Liver (tissue), 8 donors: ENCODE measurements at regions not wholly inside any gene's neighbourhood (a gene's known extent, or its start where the extent isn't known, plus 50 kb on each side); places are given as distances from the start of the nearest gene placed in this dataset.

Experiments
- DNase-seq: peaks from one replicate; pipeline ENCODE4 v3.0.0-alpha.2; 2017; ENCODE audit warnings: low spot score
- H3K27ac ChIP-seq, 2 donors: one replicate each; pipeline ENCODE4 v1.7.0; 2013; ENCODE audit warnings: inconsistent platforms in 2 of 2, low read length in 2 of 2, control low read depth in 1 of 2, low read depth in 1 of 2, mild to moderate bottlenecking in 1 of 2
- H3K27me3 ChIP-seq, 4 donors: one replicate each; pipeline versions ENCODE4 v1.6.1 to v1.7.0; 2013; ENCODE audit warnings: low read length in 3 of 4, inconsistent platforms in 1 of 4, mild to moderate bottlenecking in 1 of 4, moderate library complexity in 1 of 4; ENCODE audit not compliant: control insufficient read depth in 4 of 4, insufficient read depth in 4 of 4
- H3K36me3 ChIP-seq, 4 donors: one replicate each; pipeline versions ENCODE4 v1.6.1 to v1.7.0; 2013; ENCODE audit warnings: low read length in 3 of 4, mild to moderate bottlenecking in 3 of 4, low read depth in 1 of 4, moderate library complexity in 1 of 4; ENCODE audit not compliant: control insufficient read depth in 4 of 4, insufficient read depth in 3 of 4
- H3K4me1 ChIP-seq, 4 donors: one replicate each; pipeline versions ENCODE4 v1.6.1 to v1.7.0; 2013; ENCODE audit warnings: low read length in 3 of 4, mild to moderate bottlenecking in 3 of 4, moderate library complexity in 1 of 4; ENCODE audit not compliant: control insufficient read depth in 4 of 4, insufficient read depth in 4 of 4
- H3K4me3 ChIP-seq, 3 donors: one replicate each; pipeline versions ENCODE4 v1.6.1 to v1.7.0; 2013; ENCODE audit warnings: low read length in 3 of 3, control low read depth in 1 of 3, low read depth in 1 of 3, mild to moderate bottlenecking in 1 of 3
- H3K9ac ChIP-seq, 2 donors: one replicate each; pipeline ENCODE4 v1.7.0; 2013; ENCODE audit warnings: low read length in 2 of 2, mild to moderate bottlenecking in 2 of 2, moderate library complexity in 2 of 2, control low read depth in 1 of 2, low read depth in 1 of 2
- H3K9me3 ChIP-seq, 4 donors: one replicate each; pipeline versions ENCODE4 v1.6.1 to v1.7.0; 2013; ENCODE audit warnings: low read length in 3 of 4; ENCODE audit not compliant: control insufficient read depth in 4 of 4
- EGR1 ChIP-seq, 2 donors: IDR thresholded peaks; 2 replicates each; pipeline ENCODE4 v1.6.1; 2016 to 2018; ENCODE audit warnings: antibody characterized with exemption in 2 of 2, low read depth in 2 of 2
- FOXA1 ChIP-seq: IDR thresholded peaks from 2 replicates; pipeline ENCODE4 v1.6.1; 2016; ENCODE audit warnings: antibody characterized with exemption
- FOXA2 ChIP-seq: IDR thresholded peaks from 2 replicates; pipeline ENCODE4 v1.6.1; 2016; ENCODE audit warnings: antibody characterized with exemption
- GABPA ChIP-seq, 2 donors: IDR thresholded peaks in 1 of 2; conservative IDR thresholded peaks in 1 of 2; 2 replicates each; pipeline ENCODE4 v1.6.1; 2016; ENCODE audit warnings: antibody characterized with exemption in 2 of 2, mild to moderate bottlenecking in 1 of 2, moderate library complexity in 1 of 2
- HNF4A ChIP-seq, 2 donors: conservative IDR thresholded peaks; 2 replicates each; pipeline ENCODE4 v1.6.1; 2016; ENCODE audit warnings: antibody characterized with exemption in 2 of 2, mild to moderate bottlenecking in 2 of 2
- HNF4G ChIP-seq: IDR thresholded peaks from 2 replicates; pipeline ENCODE4 v1.6.1; 2016; ENCODE audit warnings: antibody characterized with exemption
- JUND ChIP-seq, 2 donors: IDR thresholded peaks; 2 replicates each; pipeline ENCODE4 v1.6.1; 2016; ENCODE audit warnings: antibody characterized with exemption in 2 of 2
- MAX ChIP-seq: IDR thresholded peaks from 2 replicates; pipeline ENCODE4 v1.6.1; 2016; ENCODE audit warnings: antibody characterized with exemption
- NR2F2 ChIP-seq: IDR thresholded peaks from 2 replicates; pipeline ENCODE4 v1.6.1; 2016; ENCODE audit warnings: antibody characterized with exemption
- RAD21 ChIP-seq, 2 donors: IDR thresholded peaks; 2 replicates each; pipeline ENCODE4 v1.6.1; 2016; ENCODE audit warnings: antibody characterized with exemption in 2 of 2, mild to moderate bottlenecking in 2 of 2
- REST ChIP-seq: IDR thresholded peaks from 2 replicates; pipeline ENCODE4 v1.6.1; 2016; ENCODE audit warnings: antibody characterized with exemption, mild to moderate bottlenecking
- RXRA ChIP-seq, 2 donors: IDR thresholded peaks; 2 replicates each; pipeline ENCODE4 v1.6.1; 2017 to 2018; ENCODE audit warnings: antibody characterized with exemption in 2 of 2, mild to moderate bottlenecking in 1 of 2
- SP1 ChIP-seq: IDR thresholded peaks from 2 replicates; pipeline ENCODE4 v1.6.1; 2018; ENCODE audit warnings: antibody characterized with exemption, mild to moderate bottlenecking
- TAF1 ChIP-seq: conservative IDR thresholded peaks from 2 replicates; pipeline ENCODE4 v1.6.1; 2016; ENCODE audit warnings: antibody characterized with exemption, mild to moderate bottlenecking
- YY1 ChIP-seq: IDR thresholded peaks from 2 replicates; pipeline ENCODE4 v1.6.1; 2016; ENCODE audit warnings: antibody characterized with exemption, mild to moderate bottlenecking
- ZBTB33 ChIP-seq: IDR thresholded peaks from 2 replicates; pipeline ENCODE4 v1.6.1; 2016; ENCODE audit warnings: antibody characterized with exemption
- WGBS: extraction: QIAGEN DNeasy Blood & Tissue Kit; methylation state at CpG from one replicate; pipeline ENCODE4 v1.1.7; 2013; 5-methylcytosine and 5-hydroxymethylcytosine counted together
- TF ChIP-seq, protein P1 (sequence below): IDR thresholded peaks from 2 replicates; pipeline ENCODE4 v1.6.1; 2016; ENCODE audit warnings: antibody characterized with exemption
- TF ChIP-seq, protein P2 (sequence below): fragments of 150-350 bp; IDR thresholded peaks from 2 replicates; pipeline ENCODE4 v1.5.1; 2017; ENCODE audit warnings: improper control_type of control experiment, low read depth, low read length; ENCODE audit not compliant: missing input control
- donor health status: healthy.
- donor health status: healthy.
- donor health status: healthy.
- donor health status: healthy.
- donor health status: healthy.

GRCh38 chr22:47571616-47572015, 809.2 kb downstream of the TBC1D22A start:
- WGBS, result 89% methylated on average over 5 of the region's 5 CpGs
- TF ChIP-seq, protein P1, sequence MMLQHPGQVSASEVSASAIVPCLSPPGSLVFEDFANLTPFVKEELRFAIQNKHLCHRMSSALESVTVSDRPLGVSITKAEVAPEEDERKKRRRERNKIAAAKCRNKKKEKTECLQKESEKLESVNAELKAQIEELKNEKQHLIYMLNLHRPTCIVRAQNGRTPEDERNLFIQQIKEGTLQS, result no peak
- TF ChIP-seq SP1, result no peak
- no peak for TF ChIP-seq ZBTB33
- TF ChIP-seq NR2F2, result no peak
- no peak for TF ChIP-seq FOXA2
- TF ChIP-seq GABPA (IDR thresholded peaks at IDR 0.05 in 1 of 2, conservative IDR thresholded peaks at IDR 0.05 in 1 of 2), result no peak
- TF ChIP-seq EGR1 (IDR thresholded peaks at IDR 0.05; ENCODE audit: low read depth in 2 of 2), result no peak
- TF ChIP-seq HNF4A (conservative IDR thresholded peaks at IDR 0.05), result no peak
- no peak for TF ChIP-seq JUND (IDR thresholded peaks at IDR 0.05)
- TF ChIP-seq FOXA1, result no peak
- no peak for TF ChIP-seq MAX
- TF ChIP-seq, protein P2, sequence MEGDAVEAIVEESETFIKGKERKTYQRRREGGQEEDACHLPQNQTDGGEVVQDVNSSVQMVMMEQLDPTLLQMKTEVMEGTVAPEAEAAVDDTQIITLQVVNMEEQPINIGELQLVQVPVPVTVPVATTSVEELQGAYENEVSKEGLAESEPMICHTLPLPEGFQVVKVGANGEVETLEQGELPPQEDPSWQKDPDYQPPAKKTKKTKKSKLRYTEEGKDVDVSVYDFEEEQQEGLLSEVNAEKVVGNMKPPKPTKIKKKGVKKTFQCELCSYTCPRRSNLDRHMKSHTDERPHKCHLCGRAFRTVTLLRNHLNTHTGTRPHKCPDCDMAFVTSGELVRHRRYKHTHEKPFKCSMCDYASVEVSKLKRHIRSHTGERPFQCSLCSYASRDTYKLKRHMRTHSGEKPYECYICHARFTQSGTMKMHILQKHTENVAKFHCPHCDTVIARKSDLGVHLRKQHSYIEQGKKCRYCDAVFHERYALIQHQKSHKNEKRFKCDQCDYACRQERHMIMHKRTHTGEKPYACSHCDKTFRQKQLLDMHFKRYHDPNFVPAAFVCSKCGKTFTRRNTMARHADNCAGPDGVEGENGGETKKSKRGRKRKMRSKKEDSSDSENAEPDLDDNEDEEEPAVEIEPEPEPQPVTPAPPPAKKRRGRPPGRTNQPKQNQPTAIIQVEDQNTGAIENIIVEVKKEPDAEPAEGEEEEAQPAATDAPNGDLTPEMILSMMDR, result no peak
- no peak for TF ChIP-seq REST
- no peak for TF ChIP-seq RXRA (IDR thresholded peaks at IDR 0.05)
- TF ChIP-seq TAF1, result no peak
- no peak for TF ChIP-seq YY1
- TF ChIP-seq RAD21 (IDR thresholded peaks at IDR 0.05), result no peak
- TF ChIP-seq HNF4G, result no peak
- DNase-seq, result no peak
- Histone ChIP-seq H3K27me3 (no peaks in the 10 kb centered on the region), H3K9me3 (no peaks in the 10 kb centered on the region), H3K9ac (no peak overlapping the region), H3K4me1 (no peaks in the 10 kb centered on the region), H3K27ac (no peak overlapping the region), H3K4me3 (no peak overlapping the region), H3K36me3 (no peaks in the 10 kb centered on the region)

DNA sequence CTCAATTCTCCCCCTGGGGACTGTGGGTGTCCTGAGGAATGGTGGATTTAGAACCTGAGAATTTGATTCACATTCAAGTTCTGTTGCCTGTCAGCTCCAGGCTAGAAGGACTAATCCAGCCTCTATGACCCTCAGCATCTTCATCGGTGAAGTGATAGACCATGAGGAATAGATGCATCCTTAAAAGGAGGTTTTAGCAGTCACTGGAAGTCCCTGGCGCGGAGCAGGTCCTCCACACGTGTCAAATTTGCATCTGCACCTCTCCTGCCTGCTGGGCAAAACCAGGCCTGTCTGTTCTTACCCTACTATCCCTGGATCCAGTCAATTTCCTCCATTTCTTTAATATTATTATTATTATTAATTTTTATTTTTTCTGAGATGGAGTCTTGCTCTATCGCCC, 808.4 kb downstream of the TBC1D22A start:
- WGBS, result 80% methylated on average over 5 of the region's 5 CpGs
- no peak for DNase-seq
- H3K9ac ChIP-seq, result no peak overlapping the region

More for the DNA sequence above, 808.4 kb downstream of the TBC1D22A start:
- H3K27ac ChIP-seq, result no peak overlapping the region
- TF ChIP-seq MAX, result no peak
- TF ChIP-seq ZBTB33, result no peak
- no peak for TF ChIP-seq REST
- no peaks in the 10 kb centered on the region for H3K27me3 ChIP-seq
- H3K36me3 ChIP-seq, result no peaks in the 10 kb centered on the region
- no peaks in the 10 kb centered on the region for H3K4me1 ChIP-seq
- H3K9me3 ChIP-seq, result no peaks in the 10 kb centered on the region
- no peak overlapping the region for H3K4me3 ChIP-seq
